IPS-11a (cell line): ENCODE measurements at regions not wholly inside any gene's neighbourhood (a gene's known extent, or its start where the extent isn't known, plus 50 kb on each side); places are given as distances from the start of the nearest gene placed in this dataset.

Experiments used
- H3K4me3 ChIP-seq: one replicate; pipeline ENCODE4 v1.5.1; 2013; ENCODE audit warnings: low read depth, low read length, control low read depth

DNA sequence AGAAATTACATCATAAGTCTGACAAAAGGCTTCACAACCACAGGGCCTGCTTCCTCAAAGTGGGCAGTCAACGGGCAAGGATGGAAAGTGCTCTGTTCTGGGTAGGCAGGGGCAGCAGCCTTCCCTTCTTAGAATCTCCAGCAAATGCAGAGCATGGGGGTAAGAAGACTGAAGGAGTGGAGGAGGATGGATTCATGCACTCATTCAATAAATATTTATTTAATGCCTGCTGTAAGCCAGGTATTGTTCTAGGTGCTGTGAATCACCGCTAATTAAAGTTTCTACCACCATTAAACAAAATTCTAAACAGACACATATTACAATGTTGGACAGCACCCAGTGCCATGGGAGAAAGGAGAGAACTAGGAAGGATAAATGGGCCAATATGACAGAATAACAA, 195.6 kb downstream of the ELAVL2 start:
- no peak overlapping the region for H3K4me3 ChIP-seq

DNA sequence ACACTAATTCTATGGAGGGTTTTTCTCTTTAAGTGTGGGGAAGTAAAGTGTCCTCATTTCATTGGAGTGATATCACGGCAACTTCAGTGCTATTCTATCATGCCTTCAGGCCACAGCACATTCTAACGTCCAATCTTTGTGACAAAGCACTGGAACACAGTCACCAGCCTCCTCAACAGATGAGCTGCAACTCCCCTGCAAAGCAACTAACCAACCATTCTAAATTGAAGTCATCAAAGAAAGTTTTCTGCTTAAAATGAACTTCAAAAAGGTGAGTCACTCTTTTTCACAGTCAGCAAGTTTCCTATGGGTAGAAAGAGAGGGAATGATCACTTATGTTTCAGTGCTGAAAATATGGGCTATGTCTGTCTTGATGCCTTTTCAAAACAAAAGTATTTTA, 190.8 kb downstream of the ELAVL2 start:
- H3K4me3 ChIP-seq: no peak overlapping the region

DNA sequence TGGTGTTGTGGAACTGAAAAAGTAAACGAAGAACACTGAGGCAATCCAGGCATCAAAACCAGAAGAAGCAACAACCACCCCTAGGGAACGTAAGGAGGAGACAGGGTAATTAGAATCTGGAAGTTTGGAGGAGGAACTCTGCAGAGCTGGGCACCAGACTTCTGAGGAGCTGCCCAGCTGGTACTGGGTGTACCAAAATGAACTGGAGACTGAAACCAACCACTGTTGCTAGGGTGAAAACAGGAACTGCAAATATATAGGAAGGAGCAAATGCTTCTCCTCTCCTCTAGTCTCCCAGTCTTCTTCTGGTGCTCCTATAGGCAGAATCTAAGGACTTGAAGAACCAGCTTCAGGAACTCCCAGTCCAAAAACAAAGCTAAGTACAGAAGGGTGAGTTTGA, 189.8 kb downstream of the ELAVL2 start:
- H3K4me3 ChIP-seq: no peak overlapping the region

GRCh38 chr9:23638011-23638410, 188.0 kb downstream of the ELAVL2 start:
- H3K4me3 ChIP-seq: no peak overlapping the region

- H3K4me3 ChIP-seq: no peak overlapping the region
These were observed 187.1 kb downstream of the ELAVL2 start for GRCh38 chr9:23638837-23639426.
